ENCODE measurements at regions not wholly inside any gene's neighbourhood (a gene's known extent, or its start where the extent isn't known, plus 50 kb on each side); places are given as distances from the start of the nearest gene placed in this dataset.
A peak's percentile ranks its signal among the peaks of the same experiment; 100 is the strongest.
"Not testable (repeated sequence)": the region's sequence is repeated elsewhere in the genome, so short reads cannot be mapped to it uniquely, and the experiment has no call there.

DNA sequence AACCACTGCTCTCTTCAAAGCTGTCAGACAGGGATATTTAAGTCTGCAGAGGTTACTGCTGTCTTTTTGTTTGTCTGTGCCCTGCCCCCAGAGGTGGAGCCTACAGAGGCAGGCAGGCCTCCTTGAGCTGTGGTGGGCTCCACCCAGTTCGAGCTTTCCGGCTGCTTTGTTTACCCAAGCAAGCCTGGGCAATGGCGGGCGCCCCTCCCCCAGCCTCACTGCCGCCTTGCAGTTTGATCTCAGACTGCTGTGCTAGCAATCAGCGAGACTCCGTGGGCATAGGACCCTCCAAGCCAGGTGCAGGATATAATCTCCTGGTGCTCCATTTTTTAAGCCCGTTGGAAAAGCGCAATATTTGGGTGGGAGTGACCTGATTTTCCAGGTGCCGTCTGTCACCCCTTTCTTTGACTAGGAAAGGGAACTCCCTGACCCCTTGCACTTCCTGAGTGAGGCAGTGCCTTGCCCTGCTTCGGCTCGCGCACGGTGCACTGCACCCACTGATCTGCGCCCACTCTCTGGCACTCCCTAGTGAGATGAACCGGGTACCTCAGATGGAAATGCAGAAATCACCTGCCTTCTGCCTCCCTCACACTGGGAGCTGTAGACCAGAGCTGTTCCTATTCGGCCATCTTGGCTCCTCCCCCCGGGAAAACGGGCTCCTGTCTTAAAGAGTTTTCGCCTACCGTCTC is 758.3 kb upstream of the NXPH2 start:
- DNase-seq = not testable (repeated sequence)

DNA sequence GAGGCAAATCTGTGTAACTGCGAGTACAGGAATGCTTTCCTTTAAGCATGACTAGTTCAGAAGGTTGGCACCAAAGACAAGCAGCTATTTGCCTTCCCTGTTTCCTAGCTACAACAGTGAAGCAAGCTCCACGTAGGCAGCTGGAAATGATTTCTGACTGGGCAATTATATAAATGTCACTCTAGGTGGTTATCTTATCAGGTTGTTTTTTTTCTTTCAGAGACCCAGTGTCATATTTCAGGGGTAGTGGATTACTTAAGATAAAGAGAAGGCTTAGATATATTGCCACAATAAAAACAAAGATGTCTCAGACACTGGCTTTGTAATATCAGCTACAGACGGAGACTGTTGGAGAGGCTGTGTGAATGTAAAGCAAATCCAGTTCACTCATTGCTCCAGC is 748.9 kb upstream of the NXPH2 start:
- no peak for DNase-seq

DNA sequence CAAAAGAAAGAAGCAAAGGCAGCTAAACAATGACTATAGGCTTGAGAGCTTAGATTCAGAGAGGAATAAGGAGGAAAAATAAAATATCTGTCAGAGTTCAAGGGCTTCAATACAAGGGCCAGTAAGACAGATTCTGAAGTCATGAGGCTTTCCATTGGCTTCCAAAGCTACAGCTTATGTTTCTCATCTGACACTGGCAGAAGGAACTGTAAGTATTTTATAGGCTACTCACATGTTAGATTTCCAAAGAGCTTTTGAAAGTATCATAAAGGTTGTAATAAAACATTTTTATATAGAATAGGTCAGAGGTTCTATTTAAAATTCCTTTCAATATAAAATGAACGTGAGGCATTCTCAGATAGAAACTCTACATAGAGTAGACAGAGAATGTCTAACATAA is 746.6 kb upstream of the NXPH2 start:
- DNase-seq = no peak

DNA sequence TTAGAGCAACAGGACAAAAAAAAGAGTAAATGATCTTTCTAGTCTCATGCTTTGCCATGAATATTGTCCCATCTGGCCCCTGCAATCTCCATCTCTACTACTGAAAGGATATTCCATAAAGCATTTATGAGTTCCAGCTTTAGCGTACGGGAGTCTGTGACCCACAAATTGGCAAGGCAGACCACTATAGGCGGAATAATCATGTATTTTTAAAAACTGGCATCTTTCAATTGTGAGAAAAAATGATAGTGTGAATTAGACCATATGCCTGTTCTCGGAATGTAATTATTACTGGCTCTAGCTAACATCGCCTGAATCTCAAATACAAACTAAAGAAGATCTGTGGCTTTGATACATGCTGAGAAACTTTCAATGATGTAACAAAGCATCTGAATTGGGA is 738.1 kb upstream of the NXPH2 start:
- no peak for DNase-seq

DNA sequence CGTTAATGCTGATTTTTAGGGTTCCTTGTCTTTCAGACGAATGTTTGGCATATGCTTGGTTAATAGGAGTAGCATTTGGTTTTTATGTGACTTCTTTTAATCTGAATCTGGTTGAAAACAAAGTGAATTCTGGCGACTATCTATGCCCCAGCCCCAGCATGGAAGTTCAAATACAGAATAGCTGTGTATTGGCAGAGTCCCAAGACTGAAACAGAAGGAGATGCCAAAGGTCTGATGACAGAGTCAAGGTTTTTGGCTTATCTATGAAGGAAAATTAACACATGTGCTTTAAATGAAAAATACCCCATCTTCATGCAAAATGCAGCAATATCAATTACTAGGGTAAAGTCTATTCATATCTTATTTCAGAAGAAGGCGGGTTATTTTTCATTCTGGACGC is 734.8 kb upstream of the NXPH2 start:
- no peak for DNase-seq

DNA sequence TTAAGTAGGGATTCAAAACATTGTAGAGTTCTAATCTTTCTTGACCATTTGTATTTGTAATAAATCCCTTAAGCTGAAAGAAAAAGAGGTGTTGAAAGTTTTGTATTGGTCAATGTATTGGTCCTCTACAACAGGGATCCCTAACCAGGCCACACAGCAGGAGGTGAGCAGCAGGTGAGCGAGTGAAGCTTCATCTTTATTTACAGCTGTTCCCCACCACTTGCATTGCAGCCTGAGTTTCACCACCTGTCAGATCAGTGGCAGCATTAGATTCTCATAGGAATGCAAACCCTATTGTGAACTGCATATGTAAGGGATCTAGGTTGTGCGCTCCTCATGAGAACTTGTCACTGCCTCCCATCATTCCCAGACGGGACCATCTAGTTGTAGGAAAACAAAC is 715.7 kb upstream of the NXPH2 start:
- no peak for DNase-seq

DNA sequence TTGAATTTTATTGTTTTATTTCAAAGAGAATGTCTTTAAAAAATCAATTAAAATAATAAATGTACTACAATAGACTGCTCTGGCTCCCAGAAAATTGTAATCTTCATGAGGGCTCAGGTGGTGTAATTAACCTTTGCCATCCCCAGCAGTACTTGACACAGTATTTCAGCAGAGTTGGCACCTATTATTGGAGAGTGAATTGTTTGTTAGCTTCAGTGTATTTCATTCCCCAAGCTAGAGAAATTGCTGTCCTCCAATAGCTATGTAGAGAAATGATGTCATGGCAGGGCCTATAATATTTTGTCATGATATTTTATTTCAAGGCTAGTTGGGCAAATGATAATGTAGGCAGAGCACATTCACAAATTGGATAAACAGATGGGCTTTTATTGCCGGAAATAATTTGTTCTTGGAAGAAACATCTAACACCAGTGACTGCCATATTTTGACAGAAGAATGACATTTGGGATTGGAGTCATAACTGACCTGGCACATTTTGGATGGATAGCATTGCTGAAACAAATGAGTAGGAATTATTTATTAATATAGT is 712.0 kb upstream of the NXPH2 start:
- DNase-seq = no peak

DNA sequence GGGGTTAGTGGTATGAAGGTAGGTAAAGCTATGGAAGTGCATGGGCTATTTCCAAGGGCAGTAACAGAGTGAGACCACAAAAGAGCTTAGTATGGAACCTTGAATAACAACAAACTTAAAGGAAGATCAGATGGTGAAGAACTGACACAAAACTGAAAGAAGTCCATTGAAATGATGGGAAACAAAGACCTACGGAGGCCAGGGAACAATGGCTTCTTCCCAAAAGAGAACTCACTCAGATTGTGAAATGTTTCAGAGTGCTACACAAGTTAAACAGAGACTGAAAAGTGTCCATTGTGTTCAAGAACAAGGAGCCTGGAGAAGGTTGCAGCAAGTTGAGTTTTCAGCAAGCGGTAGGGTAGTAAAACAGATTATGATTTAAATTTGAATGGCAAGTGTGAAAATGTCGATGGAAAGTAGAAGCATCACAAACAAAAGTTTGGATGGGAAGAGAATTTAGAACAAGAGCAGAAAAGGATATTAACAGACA is 700.0 kb upstream of the NXPH2 start:
- no peak for DNase-seq

DNA sequence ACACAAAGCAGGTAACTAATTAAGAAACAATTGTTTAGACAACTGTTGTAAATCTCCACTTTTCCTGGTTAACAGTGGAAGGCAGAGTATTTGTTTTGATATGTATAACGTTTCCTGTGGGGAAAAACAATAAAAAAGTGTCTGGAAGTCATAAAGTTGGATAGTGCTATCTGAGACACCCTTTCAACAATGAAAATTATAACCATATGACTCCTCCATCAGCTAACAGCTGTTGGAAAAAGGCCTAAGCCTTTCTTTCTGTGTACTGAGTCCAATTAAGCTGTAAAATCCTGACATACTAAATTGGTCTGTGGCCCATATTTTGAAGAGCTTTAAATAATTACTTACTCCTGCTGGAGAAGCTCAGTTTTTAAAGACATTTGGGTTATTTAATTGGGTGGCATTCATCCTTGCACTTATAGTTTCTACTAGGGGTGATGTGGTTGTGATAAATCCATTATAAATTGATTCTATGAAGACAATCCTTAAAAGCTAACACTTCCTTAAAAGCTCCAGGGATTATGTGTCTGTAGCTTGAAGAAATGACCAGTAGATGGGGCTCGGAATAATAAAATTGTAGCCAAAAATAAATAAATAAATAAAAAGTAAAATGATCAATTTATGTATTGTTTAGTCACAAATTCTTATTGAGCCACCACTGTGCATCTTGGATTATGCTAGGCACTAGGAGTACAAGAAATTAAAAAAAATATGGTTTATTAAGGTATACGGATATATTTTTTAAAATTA is 698.1 kb upstream of the NXPH2 start:
- DNase-seq = no peak

DNA sequence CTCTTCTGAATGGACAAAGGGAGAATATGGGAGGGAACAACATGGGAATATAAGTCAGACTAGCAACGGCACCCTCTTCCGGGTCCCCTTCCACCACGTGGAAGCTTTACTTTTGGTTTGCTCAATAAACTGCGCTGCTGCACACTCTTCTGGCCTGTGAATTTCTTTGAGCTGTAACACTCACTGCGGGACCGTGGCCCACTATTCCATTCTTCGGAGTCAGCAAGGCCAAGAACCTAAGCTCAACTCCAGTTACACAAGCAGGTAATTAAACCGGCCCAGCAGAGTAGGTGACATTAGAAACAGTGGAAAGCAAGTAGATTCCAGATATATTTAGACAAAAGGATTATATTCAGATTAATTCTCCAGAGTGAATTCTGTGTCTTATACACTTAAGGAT is 697.4 kb upstream of the NXPH2 start:
- no peak for DNase-seq

DNA sequence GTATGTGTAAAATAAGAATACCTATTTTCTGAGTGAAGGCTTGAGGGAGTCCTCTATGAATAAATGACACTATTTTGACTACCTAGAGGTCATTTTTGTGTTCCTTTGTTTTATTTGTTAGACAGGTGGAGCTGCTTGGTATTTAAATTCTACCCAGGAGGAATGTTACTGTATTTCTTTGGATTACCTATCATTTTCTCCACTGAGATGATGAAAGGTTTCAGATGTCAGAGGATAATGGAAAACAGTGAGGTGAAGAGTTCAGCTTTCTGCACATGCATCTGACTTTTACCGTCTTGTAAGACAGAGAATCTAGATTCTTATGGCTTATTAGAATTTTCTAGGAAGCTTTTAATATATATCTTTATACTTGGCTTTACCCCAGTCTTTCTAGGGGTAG is 689.8 kb upstream of the NXPH2 start:
- DNase-seq = no peak

DNA sequence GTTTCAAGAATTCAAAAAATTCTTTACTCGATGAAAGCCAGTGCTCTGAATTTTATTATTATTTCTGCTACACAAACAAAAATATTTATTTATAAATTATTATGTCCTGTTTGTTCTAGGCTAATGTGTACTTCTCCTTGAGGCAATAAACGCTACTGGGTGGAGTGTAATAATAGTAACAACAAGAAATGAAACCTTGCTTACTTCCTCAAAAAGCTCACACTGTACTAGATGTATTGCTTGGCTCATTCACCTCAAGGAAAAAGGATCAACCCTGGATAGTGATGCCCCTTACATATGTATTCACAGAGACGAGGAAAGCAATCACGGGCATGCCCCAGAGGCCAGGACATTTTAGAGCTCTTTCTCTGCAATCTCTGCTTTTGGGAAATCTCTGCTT is 685.6 kb upstream of the NXPH2 start:
- DNase-seq = peak; percentile 45

DNA sequence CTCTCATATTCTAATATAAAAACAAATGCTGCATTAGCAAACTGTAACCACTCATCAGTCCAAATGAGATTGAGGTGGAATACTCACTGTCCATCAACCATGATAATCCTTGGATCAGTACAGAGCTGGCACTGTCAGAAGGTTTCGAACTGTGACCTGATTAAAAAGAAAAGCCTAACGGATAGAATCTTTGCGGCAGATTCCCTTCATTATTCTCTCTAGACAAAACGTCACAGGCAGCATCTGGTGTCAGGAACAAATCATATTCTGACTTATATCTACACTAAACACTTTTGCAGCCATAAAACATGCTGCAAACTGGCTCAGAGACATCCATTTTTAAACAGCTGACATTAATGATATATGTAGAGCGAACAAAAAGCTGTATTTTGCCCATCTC is 677.7 kb upstream of the NXPH2 start:
- DNase-seq = no peak

DNA sequence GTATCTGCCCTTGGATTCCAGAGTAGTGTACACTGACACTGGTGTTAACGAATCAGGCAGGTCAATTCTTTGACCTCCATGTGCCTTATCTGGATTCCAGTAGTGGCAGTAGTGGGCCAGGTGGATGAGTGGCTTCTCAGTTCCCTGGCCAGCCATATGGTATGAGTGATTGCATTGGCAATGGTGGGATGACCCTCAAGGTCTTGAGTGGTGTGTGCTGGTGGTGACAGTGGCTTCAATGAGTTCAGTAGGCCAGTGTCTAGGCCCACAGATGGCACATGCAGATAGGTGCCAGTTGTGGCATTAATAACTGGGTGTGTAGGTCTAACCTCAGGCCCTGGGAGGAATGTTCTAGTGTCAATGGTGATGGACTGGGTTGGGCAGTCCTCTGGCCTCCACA is 674.1 kb upstream of the NXPH2 start:
- DNase-seq = no peak

DNA sequence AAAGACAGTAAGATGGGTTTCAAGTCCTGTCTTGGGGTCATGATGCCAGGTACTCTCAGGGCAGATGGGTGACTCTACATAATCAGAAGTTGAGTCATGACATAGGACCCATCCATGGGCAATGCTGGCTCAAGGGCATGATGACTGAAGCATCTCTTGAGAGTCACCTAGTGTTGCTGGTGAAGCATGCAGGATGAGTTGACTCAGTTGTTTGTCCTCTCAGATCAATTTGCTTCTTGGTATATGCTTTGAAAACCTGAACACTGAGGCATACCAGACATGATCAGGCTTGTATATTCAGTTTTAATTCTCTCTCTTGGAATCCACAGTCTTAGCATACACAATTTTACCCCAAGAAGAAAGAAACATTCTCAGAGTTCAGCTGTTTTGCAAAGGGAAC is 658.9 kb upstream of the NXPH2 start:
- DNase-seq = no peak

DNA sequence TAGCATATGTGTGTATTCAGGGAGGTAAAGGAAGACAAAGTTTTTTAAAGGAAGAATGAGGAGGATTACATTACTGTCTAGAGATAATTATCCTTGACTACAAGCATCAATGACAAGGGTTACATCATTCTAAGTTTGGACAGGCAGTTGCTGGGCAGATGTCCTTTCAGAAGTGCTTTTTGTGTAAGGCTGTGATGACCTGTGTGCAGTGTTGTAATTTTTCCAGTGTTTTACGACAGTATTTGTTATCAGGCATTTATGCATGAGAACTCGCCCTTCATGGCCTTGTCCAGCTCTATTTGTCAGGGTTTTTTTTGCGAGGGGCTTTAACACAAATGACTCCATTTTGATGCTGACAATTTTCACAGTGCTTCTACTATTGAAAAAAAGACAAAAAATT is 658.3 kb upstream of the NXPH2 start:
- no peak for DNase-seq

DNA sequence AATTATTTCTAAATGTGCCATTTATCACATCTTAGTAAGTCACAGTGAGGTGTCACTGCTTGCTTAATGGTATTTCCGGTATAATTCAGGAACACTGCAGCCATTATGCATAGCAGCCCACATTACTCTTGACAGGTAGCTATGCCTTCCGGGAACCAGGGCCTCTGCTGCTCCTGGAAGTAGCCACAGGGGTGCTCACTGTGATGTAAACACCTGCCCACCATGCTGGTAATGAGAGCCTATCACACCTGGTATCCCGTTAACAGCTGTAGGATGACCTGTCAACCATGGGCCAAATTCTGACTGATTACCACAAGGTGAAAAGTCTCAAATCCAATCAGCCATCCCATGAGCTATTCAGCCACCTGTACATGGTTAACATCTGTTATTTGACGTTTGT is 647.0 kb upstream of the NXPH2 start:
- DNase-seq = no peak

DNA sequence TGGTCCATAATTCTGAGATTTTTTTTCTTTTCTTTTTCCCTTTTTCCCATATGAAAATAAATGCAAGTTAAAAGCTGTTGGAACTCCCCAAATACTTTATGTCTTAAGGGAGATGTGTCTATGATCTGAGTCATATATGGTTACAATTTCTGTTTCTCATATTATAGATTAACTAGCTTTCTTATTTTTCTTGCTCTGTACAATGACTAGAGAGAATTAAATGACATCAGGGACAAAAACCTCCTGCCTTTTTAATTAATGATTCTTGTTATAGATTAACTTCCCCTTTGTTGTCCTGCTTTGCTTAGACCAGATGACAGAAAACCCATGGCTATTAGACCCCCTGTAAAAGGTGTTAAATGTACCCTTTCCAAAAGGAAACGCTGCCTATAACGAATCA is 643.9 kb upstream of the NXPH2 start:
- DNase-seq = no peak

DNA sequence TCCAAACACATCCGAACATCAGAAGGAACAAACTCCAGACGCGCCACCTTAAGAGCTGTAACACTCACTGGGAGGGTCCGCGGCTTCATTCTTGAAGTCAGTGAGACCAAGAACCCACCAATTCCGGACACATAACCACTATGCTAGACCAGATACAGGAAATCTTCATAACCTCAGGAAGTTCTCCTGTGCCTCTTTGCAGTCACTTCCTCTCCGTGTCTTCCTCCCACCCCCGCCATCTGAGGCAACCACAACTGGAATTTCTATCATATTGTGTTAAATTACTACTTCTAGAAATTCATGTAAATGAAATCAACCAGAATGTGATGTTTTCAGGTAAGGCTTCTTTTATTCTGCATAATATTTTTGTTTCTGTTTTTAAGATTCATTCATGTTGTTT is 631.0 kb upstream of the NXPH2 start:
- DNase-seq = no peak

DNA sequence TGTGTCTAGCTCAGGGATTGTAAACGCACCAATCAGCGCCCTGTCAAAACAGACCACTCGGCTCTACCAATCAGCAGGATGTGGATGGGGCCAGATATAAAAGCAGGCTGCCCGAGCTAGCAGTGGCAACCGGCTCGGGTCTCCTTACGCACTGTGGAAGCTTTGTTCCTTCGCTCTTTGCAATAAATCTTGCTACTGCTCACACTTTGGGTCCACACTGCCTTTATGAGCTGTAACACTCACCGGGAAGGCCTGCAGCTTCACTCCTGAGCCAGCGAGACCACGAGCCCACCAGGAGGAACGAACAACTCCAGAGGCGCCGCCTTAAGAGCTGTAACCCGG is 630.6 kb upstream of the NXPH2 start:
- not testable (repeated sequence) for DNase-seq

DNA sequence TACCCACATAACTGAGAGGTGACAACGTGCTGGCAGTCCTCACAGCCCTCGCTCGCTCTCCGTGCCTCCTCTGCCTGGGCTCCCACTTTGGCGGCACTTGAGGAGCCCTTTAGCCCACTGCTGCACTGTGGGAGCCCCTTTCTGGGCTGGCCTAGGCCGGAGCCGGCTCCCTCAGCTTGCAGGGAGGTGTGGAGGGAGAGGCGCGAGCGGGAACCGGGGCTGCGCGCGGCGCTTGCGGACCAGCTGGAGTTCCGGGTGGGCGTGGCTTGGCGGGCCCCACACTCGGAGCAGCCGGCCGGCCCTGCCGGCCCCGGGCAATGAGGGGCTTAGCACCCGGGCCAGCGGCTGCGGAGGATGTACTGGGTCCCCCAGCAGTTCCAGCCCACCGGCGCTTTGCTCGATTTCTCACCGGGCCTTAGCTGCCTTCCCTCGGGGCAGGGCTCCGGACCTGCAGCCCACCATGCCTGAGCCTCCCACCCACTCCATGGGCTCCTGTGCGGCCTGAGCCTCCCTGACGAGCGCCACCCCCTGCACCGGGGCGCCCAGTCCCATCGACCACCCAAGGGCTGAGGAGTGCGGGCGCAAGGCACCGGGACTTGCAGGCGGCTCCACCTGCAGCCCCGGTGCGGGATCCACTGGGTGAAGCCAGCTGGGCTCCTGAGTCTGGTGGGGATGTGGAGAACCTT is 630.1 kb upstream of the NXPH2 start:
- not testable (repeated sequence) for DNase-seq

DNA sequence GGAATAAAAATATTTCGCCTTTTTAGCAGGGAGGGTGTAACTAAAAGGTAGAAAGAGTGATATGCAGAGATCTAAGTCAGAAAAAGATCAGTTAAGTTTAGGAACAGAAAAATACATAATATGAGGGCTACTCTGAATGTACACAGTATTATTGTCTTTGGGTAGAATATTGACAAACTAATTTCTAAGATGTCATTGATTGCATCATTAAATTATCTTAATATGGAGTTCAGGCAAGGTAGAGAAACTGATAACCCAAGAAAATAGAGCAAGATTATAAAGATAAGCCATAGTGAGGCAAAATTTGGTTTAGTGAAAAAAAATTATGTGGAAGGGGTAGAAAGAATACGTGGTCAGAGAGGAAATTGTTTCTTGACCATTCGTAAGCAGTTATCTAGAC is 629.0 kb upstream of the NXPH2 start:
- DNase-seq = no peak

DNA sequence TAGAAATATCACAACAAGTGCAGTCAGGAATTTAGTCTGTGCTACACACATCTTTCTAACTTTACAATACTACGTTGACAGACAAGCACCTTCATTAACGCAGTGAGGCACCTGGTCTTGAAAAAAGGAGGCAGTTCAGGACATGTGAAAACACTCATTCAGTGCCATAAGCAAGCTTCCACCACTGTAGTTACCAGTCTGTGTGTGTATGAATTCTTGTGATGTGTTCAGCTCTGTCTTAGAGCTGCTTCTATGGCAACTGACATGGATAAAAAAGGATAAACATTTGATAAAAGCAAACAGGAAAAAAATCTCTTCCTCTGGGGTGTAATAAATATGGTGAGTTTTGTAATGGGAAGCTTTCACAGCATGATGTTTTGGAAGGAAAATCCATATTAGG is 623.8 kb upstream of the NXPH2 start:
- DNase-seq = no peak

DNA sequence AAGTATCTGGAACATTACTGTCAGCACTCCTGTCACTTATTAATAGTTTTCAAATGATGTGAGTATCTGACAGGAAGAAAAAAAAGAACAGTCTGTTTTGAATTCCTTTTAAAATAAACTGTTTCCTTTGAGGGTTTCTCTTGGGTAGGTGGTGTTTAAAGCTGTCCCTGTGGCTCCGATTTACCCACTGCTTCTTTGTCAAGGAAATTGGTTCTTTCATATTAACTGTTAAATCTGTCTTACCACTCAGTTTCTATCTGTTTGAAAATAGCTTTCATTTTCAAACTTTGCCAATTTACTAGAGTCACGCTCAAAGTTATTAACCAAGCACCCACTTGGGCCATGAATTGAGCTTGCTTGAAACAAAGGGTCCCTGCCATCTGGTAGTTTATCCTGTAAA is 614.6 kb upstream of the NXPH2 start:
- DNase-seq = no peak
